GM21390 (cell line): ENCODE measurements at regions not wholly inside any gene's neighbourhood (a gene's known extent, or its start where the extent isn't known, plus 50 kb on each side); places are given as distances from the start of the nearest gene placed in this dataset.
"Not testable (repeated sequence)": the region's sequence is repeated elsewhere in the genome, so short reads cannot be mapped to it uniquely, and the experiment has no call there.

ENCODE experiments used
- ATAC-seq: cut with Tn5 transposase; IDR thresholded peaks from one replicate; pipeline ENCODE4 v1.9.1; 2021; ENCODE audit not compliant: unreplicated experiment

DNA sequence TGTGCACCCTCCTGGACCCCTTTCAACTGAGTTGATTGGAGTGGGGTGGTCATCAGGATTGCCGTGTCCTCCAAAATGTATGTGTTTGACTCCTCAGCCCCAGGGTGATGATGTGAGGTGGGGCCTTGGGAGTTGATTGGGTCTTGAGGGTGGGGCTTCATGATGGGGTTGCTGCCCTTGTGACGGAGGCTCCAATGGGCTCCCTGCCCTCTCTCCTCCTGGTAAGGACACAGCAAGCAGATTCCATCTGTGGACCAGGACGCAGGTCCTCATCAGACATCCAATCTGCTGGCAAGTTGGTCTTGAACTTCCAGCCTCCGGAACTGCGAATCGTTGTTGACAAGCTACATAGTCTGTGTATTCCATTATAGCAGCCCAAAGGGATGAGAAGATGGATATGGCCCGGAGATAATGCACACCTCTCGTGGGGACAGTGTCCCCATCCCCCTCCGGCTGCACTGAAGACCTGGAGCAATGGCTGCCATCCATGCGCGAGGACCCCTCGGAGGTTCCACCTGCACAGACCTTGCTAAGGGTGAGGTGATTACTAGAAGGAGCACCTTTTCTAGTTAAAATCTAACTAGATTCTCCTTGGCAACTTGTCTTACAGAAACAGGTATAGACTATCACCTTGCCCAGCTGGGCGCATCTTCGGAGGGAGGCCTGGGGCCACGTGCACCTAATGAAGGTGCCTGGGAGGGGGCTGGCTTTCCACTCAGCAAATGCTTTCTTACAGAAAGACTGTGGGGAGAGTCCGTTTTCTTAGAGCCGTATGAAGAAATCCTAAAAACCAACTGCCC, 75.7 kb upstream of the IRX4 start:
- ATAC-seq = no peak

DNA sequence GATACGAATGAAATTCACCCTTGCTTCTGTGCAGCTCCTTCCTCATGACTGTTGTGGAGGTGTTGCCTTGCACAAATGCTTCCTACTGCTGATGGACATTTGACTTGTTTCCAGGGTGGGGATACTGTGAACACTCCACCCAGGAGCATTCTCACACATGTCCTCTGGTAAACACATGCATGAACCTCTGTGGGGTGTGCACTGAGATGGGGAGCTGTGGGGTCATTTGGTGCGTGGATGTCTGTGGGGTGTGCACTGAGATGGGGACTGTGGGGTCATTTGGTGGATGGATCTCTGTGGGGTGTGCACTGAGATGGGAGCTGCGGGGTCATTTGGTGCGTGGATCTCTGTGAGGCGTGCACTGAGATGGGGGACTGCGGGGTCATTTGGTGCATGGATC, 72.9 kb upstream of the IRX4 start:
- no peak for ATAC-seq

DNA sequence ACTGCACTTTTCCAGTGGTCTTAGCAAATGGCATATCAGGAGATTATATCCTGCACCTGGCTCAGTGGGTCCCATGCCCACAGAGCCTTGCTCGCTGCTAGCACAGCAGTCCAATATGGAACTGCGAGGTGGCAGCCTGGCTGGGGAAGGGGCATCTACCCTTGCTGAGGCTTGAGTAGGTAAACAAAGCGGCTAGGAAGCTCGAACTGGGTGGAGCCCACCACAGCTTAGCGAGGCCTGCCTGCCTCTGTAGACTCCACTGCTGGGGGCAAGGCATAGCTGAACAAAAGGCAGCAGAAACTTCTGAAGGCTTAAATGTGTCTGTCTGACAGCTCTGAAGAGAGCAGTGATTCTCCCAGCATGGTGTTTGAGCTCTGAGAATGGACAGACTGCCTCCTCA, 71.0 kb upstream of the IRX4 start:
- not testable (repeated sequence) for ATAC-seq

DNA sequence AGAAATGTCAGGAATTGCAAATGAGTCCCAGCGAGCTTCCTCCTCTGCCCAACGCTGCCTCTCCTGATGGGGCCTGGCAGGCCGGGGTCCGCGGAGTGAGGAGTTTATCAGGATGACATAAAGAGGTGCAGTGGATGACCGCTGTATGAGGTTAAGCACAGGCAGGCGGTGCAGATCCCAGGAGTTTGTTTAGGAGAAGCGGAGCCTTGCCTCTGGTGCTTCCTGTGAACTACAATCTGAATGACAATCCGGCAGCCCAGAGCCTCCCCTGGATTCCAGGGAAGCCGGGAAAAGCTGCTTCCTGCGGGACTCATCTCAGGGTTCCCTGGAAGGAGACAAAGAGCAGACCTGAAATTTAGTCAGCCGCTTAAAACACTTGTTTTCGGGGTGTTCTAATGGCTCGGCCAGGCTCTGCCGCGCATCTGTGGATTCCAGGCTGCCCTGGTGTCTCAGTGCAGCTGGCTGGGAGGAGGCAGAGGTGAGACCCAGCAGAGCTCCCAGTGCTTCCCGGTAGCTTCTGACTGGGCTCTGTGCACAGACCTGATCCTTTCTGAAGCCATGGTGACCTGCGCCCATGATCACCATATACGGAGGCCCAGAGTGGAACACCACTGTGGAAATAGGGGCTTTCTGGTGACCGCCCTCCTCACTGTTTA, 69.8 kb upstream of the IRX4 start:
- ATAC-seq = no peak

DNA sequence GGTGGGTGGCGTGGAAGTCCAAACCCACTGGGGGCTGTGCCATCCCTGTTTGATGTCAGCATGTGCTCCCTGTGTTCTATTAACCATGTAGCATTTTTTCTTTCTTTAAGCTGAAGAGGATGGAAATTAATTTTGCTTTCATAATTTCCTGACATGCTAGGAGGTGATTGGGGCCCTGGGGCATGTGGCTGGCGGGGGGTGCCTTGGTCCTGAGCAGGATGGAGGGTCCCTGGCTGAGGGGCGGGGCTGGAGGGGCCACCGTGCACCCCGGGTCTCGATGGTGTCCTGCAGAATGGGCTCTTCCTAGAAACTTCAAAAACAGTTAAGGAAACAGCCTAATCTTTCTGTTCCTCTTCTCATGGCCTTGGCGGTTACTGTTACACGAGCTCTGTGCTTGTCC, 69.3 kb upstream of the IRX4 start:
- no peak for ATAC-seq

DNA sequence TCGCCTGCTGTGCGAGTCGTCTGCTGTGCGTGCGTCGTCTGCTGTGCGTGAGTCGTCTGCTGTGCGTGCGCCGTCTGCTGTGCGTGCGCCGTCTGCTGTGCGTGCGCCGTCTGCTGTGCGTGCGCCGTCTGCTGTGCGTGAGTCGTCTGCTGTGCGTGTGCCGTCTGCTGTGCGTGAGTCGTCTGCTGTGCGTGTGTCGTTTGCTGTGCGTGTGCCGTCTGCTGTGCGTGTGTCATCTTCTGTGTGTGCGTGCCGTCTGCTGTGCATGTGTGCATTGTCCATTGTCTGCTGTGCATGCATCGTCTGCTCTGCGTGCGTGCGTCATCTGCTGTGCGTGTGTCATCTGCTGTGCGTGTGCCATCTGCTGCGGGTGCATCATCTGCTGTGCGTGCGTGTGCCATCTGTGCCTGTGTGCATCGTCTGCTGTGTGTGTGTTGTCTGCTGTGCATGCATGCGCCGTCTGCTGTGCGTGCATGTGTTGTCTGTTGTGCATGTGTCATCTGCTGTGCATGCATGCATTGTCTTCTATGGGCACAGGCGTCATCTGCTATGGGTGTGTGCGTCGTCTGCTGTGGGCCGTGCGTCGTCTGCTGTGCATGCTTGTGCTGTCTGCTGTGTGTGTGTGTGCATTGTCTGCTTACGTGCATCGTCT, 68.6 kb upstream of the IRX4 start:
- ATAC-seq = no peak

DNA sequence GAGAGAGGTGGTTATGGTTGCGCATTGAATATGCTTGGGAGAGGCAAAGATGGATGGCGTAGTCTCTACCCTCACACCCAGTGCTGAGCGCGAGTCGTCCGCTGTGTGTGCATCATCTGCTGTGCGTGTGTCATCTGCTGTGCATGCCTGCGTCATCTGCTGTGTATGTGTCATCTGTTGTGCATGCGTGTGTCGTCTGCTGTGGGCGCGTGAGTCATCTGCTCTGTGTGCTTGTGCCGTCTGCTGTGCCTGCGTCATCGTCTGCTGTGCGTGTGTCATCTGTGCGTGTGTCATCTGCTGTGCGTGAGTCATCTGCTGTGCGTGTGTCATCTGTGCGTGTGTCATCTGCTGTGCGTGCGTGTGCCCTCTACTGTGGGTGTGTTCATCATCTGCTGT, 68.0 kb upstream of the IRX4 start:
- ATAC-seq = no peak

DNA sequence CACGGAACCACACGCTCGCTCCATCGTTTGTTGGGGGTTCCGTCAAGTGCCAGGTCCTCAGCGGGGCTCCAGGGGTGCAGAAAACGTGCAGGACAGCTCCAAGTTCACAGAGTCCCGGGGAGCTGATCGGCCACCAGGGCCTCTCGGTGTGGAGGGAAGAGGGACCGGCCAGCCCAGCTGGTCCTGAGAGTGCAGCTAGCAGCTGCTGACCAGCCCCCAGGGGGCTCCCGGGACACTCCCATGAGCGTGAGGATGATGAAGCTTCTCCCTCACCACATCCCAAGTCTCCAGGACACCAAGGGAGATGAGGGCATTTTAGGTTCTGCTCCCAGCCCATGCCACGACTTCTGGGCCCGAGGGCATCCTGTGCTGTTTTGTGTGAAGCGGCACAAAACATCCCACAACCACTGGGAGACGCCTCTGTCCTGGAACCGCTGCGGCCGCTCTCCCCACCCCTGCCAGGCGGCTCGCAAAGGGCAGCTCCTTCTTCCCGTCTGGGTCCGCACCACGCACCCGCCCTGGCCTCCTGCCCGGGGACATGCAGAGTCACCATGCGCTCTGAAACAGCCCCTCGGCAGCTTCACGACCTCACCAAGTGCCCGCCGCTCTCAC, 67.5 kb upstream of the IRX4 start:
- no peak for ATAC-seq

DNA sequence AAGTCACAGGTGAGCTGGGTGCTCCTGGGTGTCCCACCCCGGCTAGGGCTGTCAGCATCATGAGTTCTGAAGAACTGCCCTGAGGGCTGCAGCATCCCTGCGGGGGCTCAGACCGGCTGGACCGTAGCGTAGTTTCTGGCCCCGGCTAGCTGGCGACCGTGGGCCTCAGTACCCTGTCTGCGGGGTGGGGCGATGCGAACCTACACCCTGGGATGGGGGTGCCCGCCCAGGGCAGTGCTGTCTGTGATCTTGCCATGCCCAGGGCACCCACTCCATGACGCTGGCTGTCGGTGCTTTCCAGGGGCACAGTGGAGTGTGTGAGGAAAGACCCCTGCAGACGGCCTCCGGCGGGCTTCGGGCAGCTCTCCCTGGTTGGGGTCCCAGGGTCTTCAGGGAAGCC, 66.5 kb upstream of the IRX4 start:
- no peak for ATAC-seq

DNA sequence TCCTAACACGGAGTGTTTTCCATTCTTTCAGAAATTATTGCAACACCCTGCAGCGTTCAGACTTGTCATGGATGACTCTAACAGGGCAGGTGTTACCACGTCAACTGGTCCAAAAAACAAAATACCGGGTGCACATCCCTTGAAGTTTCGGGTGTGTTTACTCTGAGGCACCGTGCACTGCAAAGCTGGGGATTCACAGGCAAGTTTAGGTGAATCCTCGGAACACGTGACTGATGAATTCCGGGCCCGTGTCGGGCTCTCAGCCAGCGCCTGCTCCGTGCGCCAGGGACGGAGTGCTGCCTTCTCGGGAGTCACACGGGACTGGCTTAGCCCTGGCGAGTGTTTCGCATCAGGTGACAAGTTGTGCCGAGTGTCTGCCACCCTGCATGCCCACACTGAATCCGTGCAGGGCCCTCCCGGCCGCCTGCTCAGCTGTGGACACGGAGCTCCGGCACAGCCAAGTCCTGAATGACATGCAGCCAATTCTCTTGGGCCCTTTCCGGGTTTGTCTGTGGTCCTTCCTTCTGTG, 66.0 kb upstream of the IRX4 start:
- no peak for ATAC-seq

DNA sequence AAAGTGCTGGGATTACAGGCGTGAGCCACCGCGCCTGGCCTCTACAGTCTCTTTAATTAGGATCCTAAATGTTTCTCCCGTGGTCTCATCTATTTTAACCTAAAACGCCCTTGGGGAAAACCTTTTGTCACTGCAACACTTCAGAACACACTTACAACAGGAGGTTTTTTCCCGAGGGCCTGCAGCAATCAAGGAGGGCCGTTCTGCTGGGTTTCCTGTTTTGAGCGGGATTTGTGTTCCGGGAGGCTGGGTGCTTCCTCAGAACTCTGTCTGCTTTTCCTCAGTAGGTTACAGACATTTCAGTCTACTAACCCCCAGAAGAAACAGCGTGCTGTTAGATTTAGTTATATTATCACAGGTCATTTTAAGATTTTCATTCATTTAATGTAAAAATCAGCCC, 65.4 kb upstream of the IRX4 start:
- no peak for ATAC-seq

DNA sequence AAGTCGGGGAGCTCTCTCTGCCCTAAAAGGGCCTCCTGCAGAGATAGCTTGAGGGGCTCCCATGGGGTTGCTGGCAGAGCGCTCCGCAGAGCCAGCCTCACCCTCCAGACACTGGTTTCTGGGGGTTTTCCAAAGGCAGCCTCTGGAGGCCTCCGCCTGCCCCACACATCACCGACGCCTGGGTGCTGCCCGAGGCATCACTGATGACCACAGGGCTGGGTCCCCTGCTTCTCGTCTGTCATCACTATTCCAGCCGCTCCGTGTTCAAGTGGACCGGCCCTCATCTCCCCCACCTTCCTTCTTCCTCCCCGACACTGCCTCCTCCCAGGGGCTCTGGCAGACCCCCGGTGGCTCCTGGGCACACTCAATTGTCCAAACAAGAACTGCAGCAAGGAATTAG, 64.1 kb upstream of the IRX4 start:
- ATAC-seq = no peak

DNA sequence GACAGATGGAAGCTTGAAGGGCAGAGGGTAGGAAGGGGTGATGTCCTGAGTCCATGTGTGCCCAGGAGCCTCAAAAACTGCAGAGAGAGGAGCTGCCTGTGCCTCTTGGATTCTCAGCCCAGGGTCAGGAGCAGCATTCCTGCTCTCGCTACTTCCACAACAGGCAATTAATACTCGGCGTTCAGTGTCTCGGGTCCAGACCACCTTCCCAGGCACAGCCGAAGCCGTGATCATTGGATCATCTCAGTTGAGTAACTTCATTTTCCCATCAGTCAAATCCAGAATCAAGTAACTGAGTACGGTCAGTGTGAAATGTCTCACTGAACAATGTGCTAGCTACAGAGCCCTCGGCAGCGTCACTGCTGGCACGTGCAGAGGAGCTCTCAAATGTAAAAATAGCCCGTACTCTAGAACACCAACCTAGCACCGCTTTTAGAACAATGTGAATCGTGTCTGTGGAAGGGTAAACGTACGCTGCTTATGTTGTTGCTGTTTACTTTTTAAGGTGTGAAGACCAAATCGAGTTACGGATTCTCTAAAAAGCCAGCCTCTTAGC, 63.5 kb upstream of the IRX4 start:
- ATAC-seq = no peak

DNA sequence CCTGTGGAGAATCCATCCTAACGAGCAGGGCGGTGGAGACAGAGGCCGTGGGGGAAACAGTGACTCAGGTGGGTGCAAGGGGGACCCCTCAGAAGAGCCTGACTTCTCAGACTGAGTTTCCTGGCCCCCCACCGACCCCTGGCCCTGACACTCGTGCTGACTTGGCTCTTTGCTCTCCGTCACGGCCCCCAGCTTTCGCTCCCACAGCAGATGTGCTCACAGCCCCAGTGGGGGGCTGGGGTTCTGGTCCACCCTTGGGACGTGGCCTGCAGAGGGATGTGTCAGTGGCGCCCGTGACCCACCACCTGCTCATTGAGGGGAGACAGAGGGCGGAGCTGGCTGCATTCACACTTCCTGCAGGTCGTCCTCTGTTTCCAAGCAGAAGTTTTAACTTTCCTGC, 62.9 kb upstream of the IRX4 start:
- no peak for ATAC-seq

DNA sequence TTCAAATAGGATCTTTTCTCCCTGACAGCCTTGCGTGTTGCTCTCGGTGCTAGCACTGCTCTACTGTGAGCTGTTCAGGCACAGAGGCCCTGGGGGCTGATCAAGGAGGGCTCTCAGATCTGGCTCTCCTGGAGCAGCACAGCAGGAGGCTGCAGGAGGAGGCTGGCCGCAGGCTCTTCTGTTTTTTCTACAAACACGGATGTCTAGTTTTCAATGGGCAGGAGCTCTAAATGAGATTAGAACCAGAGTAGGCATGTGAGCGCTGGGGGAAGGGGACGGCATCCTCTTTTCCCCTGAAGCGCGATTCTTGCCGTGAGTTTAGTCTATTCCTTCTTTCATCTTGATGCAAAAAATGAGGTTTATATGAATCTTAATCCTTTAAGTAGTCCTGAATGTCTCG, 61.7 kb upstream of the IRX4 start:
- no peak for ATAC-seq

DNA sequence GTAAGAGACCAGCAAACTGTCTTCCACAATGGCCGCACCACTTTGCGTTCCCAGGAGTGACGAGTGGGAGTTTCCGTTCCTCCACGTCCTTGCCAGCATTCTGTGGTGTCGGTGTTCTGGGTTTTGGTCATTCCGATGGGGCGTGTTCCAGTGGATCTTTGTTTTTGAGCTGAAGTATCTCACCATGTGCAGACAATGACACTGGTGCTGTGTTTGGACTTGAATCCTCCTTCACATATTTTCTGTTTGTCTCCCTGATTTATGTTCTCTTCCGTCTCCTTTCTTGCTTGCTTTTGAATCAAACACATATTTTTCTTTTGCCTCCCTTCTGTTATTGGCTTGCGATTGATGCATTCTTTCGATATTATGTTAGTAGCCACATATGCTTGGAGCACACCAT, 60.8 kb upstream of the IRX4 start:
- no peak for ATAC-seq

DNA sequence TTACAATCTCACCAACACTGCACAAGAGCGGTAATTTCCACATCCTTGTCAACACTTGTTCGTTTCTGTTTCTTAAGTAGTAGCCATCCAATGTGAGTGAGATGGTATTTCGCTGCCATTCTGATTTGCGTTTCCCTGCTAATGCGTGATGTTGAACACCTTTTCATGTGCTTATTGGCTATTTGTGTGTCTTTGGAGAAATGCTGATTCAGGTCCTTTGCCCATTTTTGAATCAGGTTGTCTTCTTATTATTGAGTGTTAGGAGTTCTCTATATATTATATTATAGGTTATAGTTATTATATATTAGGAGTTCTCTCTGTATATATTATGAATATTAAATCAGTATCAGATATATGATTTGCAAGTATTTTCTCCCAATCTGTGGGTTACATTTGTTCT, 59.9 kb upstream of the IRX4 start:
- no peak for ATAC-seq

DNA sequence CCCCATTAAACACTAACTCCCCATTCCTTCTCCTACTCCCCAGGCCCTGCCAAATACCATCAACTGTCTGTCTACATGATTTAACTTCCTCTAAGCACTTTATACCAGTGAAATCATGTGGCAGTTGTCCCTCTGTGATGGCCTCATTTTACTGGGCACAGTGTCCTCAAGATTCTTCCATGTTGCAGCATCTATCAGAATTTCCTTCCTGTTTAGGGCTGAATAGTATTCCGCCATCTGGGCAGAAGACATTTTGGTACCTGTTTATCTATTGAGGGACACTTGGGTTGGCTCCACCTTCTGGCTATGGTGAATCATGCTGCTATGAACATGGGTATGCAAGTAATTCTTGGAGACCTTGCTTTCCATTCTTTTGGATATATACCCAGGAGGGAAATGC, 59.4 kb upstream of the IRX4 start:
- ATAC-seq = no peak

DNA sequence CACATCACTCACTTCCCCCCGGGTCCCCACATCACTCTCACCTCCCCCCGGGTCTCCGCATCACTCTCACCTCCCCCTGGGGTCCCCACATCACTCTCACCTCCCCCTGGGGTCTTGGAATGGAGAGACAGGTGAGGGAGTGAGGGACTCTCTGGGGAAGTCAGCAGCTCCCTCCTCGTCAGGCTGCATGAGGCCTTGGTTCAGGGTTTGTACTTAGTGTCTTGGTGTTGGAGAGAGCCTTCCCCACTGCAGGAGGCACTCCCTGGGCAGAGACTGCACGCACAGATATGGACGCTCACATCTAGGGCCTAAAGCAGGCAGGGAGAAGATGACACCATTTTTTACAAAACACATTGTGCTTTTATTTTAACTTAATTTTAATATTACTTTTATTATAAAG, 56.5 kb upstream of the IRX4 start:
- no peak for ATAC-seq

DNA sequence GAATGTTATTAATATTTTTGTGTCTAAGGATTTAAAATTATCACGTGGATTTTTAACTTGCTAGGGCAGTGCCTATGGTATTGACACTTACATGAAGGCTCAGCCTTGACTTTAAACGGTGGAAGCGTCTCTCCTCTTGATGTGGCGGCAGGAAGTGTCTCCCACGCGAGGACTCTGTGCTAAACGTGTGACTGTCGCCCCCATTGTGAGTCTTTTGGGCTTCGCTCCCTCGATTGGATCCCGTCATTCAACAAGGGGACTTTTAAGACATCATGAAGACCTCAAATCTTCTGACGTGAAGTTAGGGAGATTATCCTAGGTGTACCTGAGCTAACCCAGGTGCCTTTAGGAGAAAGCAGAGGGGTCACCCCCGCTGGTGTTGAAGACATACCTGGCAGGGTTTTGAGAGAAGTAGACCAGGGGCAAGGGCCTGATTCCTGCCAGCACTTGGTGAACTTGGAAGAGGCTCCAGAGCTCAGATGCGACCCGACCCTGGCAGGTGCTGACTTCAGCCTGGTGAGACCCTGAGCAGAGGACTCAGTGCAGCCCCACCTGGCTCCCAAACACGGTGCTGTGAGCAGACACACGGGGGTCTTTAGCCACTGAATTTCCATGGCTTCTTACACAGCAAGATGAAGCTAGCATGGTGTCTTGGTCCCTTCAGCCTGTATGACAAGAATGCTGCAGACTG, 55.7 kb upstream of the IRX4 start:
- no peak for ATAC-seq

DNA sequence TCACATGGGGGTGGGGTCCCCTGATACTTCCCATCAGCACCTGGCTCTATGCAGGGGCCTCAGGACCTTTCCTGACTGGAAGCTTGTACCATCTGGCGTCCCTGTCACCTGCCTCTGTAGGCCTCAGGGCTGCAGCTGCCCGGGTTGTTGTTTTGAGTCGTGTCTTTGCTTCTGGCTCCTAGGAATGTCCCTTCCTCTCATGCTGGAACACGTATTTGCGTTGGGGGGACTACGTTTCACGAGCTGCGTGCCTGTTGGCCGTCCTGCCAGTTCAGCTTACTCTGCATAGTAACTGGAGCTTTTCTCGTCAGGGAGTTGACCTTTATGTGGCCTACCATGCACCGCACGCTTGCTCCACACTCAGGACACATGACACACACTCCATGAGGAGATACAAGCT, 54.9 kb upstream of the IRX4 start:
- ATAC-seq = no peak
